Ovary (tissue), 7 donors: ENCODE measurements at regions not wholly inside any gene's neighbourhood (a gene's known extent, or its start where the extent isn't known, plus 50 kb on each side); places are given as distances from the start of the nearest gene placed in this dataset.

Experiments used
- DNase-seq, 5 donors: peaks; one replicate each; pipeline ENCODE4 v3.0.0-alpha.2; 2019 to 2020
- H3K27ac ChIP-seq, 2 donors: fragments of 200-600 bp; one replicate each; pipeline versions ENCODE4 v1.5.1 to v1.8.0; 2019 to 2022
- H3K27me3 ChIP-seq: fragments of 200-600 bp; one replicate; pipeline ENCODE4 v1.8.0; 2022
- H3K36me3 ChIP-seq: fragments of 200-600 bp; sonication (generic); one replicate; pipeline ENCODE4 v1.5.1; 2019
- H3K4me1 ChIP-seq: one replicate; pipeline ENCODE4 v1.8.1; 2013; ENCODE audit warnings: mild to moderate bottlenecking, moderate library complexity; ENCODE audit not compliant: insufficient read depth
- H3K4me3 ChIP-seq: fragments of 200-600 bp; sonication (generic); one replicate; pipeline ENCODE4 v1.5.1; 2017
- H3K9me3 ChIP-seq, 2 donors: fragments of 200-600 bp in 1 of 2; sonication (generic) in 1 of 2; one replicate each; pipeline versions ENCODE4 v1.5.1 to v1.8.1; 2013 to 2019; ENCODE audit warnings: mild to moderate bottlenecking in 1 of 2, moderate library complexity in 1 of 2
- CTCF ChIP-seq, 3 donors: fragments of 450-650 bp in 2 of 3; fragments of 200-600 bp in 1 of 3; IDR thresholded peaks; one replicate each; pipeline versions ENCODE4 v1.5.1 to v1.8.0; 2016 to 2022; ENCODE audit warnings: antibody characterized with exemption in 3 of 3, mild to moderate bottlenecking in 1 of 3
- EP300 ChIP-seq: sonication (generic); formaldehyde crosslinking; IDR thresholded peaks from one replicate; pipeline ENCODE4 v1.6.1; 2017; ENCODE audit warnings: antibody characterized with exemption
- POLR2A ChIP-seq: fragments of 450-650 bp; IDR thresholded peaks from one replicate; pipeline ENCODE4 v1.6.1; 2017; ENCODE audit warnings: antibody characterized with exemption, mild to moderate bottlenecking, moderate library complexity
- WGBS, 3 donors: extraction: QIAGEN DNeasy Blood & Tissue Kit in 1 of 3; methylation state at CpG; one replicate each; pipeline versions ENCODE4 v1.1.5 to v1.1.7; 2013 to 2017; 5-methylcytosine and 5-hydroxymethylcytosine counted together
- intact Hi-C, 4 donors: fragments of 100-400 bp; cut with DNase I; formaldehyde crosslinking; loops; one replicate each; pipeline versions ENCODE4 v1.11.0 to v1.15.1; 2022 to 2023
- donor health status: DM: no; HTN: no; CAD: no; lungs with moderate emphysema.
- donor health status: DM: no; HTN: no; CAD: no.
- donor health status: Bipolar disorder and iron deficiency.
- donor health status: DM: no; HTN: no; CAD: no.
- donor health status: DM: yes; HTN: yes; CAD: no.

GRCh38 chr1:178034676-178035075 lies 59.2 kb upstream of the RASAL2 start:
- WGBS, 3 donors: 56 to 73% (median 67%) methylated on average over 2 of the region's 2 CpGs
- Histone ChIP-seq H3K27me3 (no peaks in the 10 kb centered on the region), H3K27ac (no peak overlapping the region), H3K4me3 (no peak overlapping the region), H3K4me1 (peaks cover 1% of the 10 kb centered on the region), H3K36me3 (no peaks in the 10 kb centered on the region), H3K9me3 (no peaks in the 10 kb centered on the region)
- no peak for DNase-seq
- TF ChIP-seq POLR2A (no peak), CTCF (IDR thresholded peaks at IDR 0.05) (no peak), EP300 (no peak)
- intact Hi-C loops: loop anchor here in 3 of 4 donors (5.0 to 10.0 kb wide), 3 partner anchors 58 to 250 kb away; partner anchors contain the start of gene RASAL2 (in 2 of the 3)

GRCh38 chr1:178036090-178036489 lies 57.8 kb upstream of the RASAL2 start:
- no peak for DNase-seq
- intact Hi-C loops: loop anchor here in 2 of 4 donors (5.0 to 10.0 kb wide), 2 partner anchors 56 to 249 kb away; partner anchors contain the start of gene RASAL2 (in 2 of the 2)
- Histone ChIP-seq H3K9me3 (no peaks in the 10 kb centered on the region), H3K27me3 (no peaks in the 10 kb centered on the region), H3K36me3 (no peaks in the 10 kb centered on the region), H3K27ac (no peak overlapping the region), H3K4me3 (no peak overlapping the region), H3K4me1 (peaks cover 1% of the 10 kb centered on the region)
- WGBS, 3 donors: 94 to 96% (median 95%) methylated on average over 10 of the region's 10 CpGs
- TF ChIP-seq POLR2A (no peak), CTCF (IDR thresholded peaks at IDR 0.05) (no peak), EP300 (no peak)

GRCh38 chr1:178037510-178038253 lies 56.2 kb upstream of the RASAL2 start:
- intact Hi-C loops: loop anchor here in 2 of 4 donors (5.0 to 10.0 kb wide), 2 partner anchors 55 to 247 kb away; partner anchors contain the start of gene RASAL2 (in 2 of the 2)
- Histone ChIP-seq H3K4me3 (peak overlapping the region; percentile 80), H3K27ac (peak overlapping the region; percentile 41 to 46), H3K9me3 (no peaks in the 10 kb centered on the region), H3K27me3 (no peaks in the 10 kb centered on the region), H3K4me1 (peaks cover 1% of the 10 kb centered on the region), H3K36me3 (no peaks in the 10 kb centered on the region)
- WGBS, 3 donors: 3 to 5% (median 4%) methylated on average over 50 to 58 of the region's 58 CpGs
- peak; percentile 83 to 94 (median 91) for DNase-seq
- TF ChIP-seq EP300 (no peak), CTCF (IDR thresholded peaks at IDR 0.05) (peak in 2 of 3 donors; percentile 53 to 58), POLR2A (no peak)

GRCh38 chr1:178038372-178038771 lies 55.5 kb upstream of the RASAL2 start:
- no peak for DNase-seq
- WGBS, 3 donors: 87 to 89% (median 88%) methylated on average over 11 of the region's 11 CpGs
- H3K36me3 ChIP-seq: no peaks in the 10 kb centered on the region
- H3K9me3 ChIP-seq: no peaks in the 10 kb centered on the region
- no peak for TF ChIP-seq POLR2A
- TF ChIP-seq CTCF (IDR thresholded peaks at IDR 0.05): no peak
- TF ChIP-seq EP300: no peak
- no peaks in the 10 kb centered on the region for H3K27me3 ChIP-seq
- H3K4me1 ChIP-seq: peaks cover 1% of the 10 kb centered on the region
- H3K27ac ChIP-seq: peak overlapping the region in 1 of 2 donors; percentile 10
- peak overlapping the region; percentile 80 for H3K4me3 ChIP-seq
- intact Hi-C loops: loop anchor here in 2 of 4 donors (5.0 to 10.0 kb wide), 2 partner anchors 54 to 246 kb away; partner anchors contain the start of gene RASAL2 (in 2 of the 2)
